ENCODE measurements at regions not wholly inside any gene's neighbourhood (a gene's known extent, or its start where the extent isn't known, plus 50 kb on each side); places are given as distances from the start of the nearest gene placed in this dataset.

DNA sequence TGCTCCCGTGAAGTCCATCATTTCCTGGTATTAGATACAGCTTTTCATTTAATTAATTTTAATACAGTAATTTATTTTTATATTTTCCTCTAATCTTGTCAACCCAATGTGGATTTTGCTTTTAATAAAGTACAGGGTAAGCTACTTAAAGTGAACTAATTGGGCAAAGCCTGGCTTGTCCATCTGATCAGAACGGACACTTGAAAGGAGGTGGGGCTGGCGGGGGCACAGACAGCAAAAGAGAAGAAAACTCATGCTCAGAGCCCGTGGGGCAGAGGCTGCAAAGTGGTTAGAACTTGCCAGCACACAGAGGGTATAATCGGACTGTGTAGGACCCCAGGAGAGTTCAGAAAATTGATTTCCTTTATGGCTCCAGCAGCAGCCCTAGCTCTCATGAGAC, 443.1 kb upstream of the MDFIC2 start:
- DNase-seq (ENCODE audit: low spot score in 2 of 2) = no peak
- intact Hi-C loops (cut with DNase I) = no loop called here
- H3K4me1 ChIP-seq = no peaks in the 10 kb centered on the region

GRCh38 chr3:70754314-70754713, 441.9 kb upstream of the MDFIC2 start:
- H3K4me3 ChIP-seq = no peak overlapping the region
- TF ChIP-seq, protein P1, sequence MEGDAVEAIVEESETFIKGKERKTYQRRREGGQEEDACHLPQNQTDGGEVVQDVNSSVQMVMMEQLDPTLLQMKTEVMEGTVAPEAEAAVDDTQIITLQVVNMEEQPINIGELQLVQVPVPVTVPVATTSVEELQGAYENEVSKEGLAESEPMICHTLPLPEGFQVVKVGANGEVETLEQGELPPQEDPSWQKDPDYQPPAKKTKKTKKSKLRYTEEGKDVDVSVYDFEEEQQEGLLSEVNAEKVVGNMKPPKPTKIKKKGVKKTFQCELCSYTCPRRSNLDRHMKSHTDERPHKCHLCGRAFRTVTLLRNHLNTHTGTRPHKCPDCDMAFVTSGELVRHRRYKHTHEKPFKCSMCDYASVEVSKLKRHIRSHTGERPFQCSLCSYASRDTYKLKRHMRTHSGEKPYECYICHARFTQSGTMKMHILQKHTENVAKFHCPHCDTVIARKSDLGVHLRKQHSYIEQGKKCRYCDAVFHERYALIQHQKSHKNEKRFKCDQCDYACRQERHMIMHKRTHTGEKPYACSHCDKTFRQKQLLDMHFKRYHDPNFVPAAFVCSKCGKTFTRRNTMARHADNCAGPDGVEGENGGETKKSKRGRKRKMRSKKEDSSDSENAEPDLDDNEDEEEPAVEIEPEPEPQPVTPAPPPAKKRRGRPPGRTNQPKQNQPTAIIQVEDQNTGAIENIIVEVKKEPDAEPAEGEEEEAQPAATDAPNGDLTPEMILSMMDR (IDR thresholded peaks at IDR 0.05) = no peak
- no peaks in the 10 kb centered on the region for H3K9me3 ChIP-seq
- no peaks in the 10 kb centered on the region for H3K27me3 ChIP-seq
- H3K36me3 ChIP-seq = no peaks in the 10 kb centered on the region
- H3K4me1 ChIP-seq = no peaks in the 10 kb centered on the region
- DNase-seq (ENCODE audit: low spot score in 2 of 2) = no peak
- intact Hi-C loops (cut with DNase I) = no loop called here
- H3K27ac ChIP-seq = no peak overlapping the region

More for the DNA sequence above, 443.1 kb upstream of the MDFIC2 start:
- TF ChIP-seq, protein P1 (IDR thresholded peaks at IDR 0.05) = no peak
- Histone ChIP-seq H3K36me3 (no peaks in the 10 kb centered on the region), H3K27ac (no peak overlapping the region), H3K4me3 (no peak overlapping the region), H3K27me3 (no peaks in the 10 kb centered on the region), H3K9me3 (no peaks in the 10 kb centered on the region)

- no peaks in the 10 kb centered on the region for H3K9me3 ChIP-seq
- no peak for DNase-seq (ENCODE audit: low spot score in 2 of 2)
- no peak overlapping the region for H3K27ac ChIP-seq
- no peaks in the 10 kb centered on the region for H3K4me1 ChIP-seq
- H3K4me3 ChIP-seq = no peak overlapping the region
- no peaks in the 10 kb centered on the region for H3K36me3 ChIP-seq
- intact Hi-C loops (cut with DNase I) = no loop called here
- no peaks in the 10 kb centered on the region for H3K27me3 ChIP-seq
- TF ChIP-seq, protein P1 (IDR thresholded peaks at IDR 0.05) = no peak
Observed at GRCh38 chr3:70753572-70753971, 441.1 kb upstream of the MDFIC2 start.

DNA sequence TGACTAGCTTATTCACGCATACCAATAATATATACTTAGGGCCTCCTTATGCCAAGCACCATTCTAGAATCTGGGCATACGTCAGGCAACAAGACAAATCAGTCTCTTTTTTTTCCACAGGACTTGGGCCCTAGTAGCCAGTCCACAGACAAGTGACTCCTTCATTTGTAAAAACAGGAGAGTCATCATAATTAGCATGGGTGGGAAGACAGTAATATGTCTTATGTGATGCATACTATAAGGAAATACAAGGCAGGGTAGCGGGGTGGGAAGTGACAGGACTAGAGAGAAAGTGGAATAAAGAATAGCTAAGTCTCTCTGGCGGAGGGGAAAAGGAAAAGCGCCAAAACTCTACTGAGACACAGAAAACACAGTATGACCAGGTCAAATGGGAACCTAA, 439.6 kb upstream of the MDFIC2 start:
- Histone ChIP-seq H3K9me3 (no peaks in the 10 kb centered on the region), H3K4me1 (no peaks in the 10 kb centered on the region), H3K4me3 (no peak overlapping the region), H3K27me3 (no peaks in the 10 kb centered on the region), H3K27ac (no peak overlapping the region), H3K36me3 (no peaks in the 10 kb centered on the region)
- intact Hi-C loops (cut with DNase I) = no loop called here
- DNase-seq (ENCODE audit: low spot score in 2 of 2) = no peak
- TF ChIP-seq, protein P1 (IDR thresholded peaks at IDR 0.05) = no peak

- DNase-seq (ENCODE audit: low spot score in 2 of 2) = no peak
- H3K4me3 ChIP-seq = no peak overlapping the region
- no peaks in the 10 kb centered on the region for H3K27me3 ChIP-seq
Observed at GRCh38 chr3:70749122-70749521, 436.7 kb upstream of the MDFIC2 start.

More at GRCh38 chr3:70749122-70749521, 436.7 kb upstream of the MDFIC2 start:
- intact Hi-C loops (cut with DNase I) = no loop called here
- H3K9me3 ChIP-seq = no peaks in the 10 kb centered on the region
- no peaks in the 10 kb centered on the region for H3K36me3 ChIP-seq
- no peak overlapping the region for H3K27ac ChIP-seq
- TF ChIP-seq, protein P1 (IDR thresholded peaks at IDR 0.05) = no peak
- no peaks in the 10 kb centered on the region for H3K4me1 ChIP-seq

Data from ascending aorta (tissue), 2 donors.